ENCODE measurements at regions not wholly inside any gene's neighbourhood (a gene's known extent, or its start where the extent isn't known, plus 50 kb on each side); places are given as distances from the start of the nearest gene placed in this dataset.

GRCh38 chr2:11033114-11033513 is 121.4 kb downstream of the KCNF1 start:
- TF ChIP-seq JUND (IDR thresholded peaks at IDR 0.05), result no peak
- no peak for TF ChIP-seq EP300 (IDR thresholded peaks at IDR 0.05; ENCODE audit: borderline replicate concordance in 1 of 2, low read depth in 1 of 2, low read length in 1 of 2)
- TF ChIP-seq RXRA (IDR thresholded peaks at IDR 0.05; ENCODE audit: borderline replicate concordance, low read depth), result no peak
- no peak for TF ChIP-seq ZBTB33 (IDR thresholded peaks at IDR 0.05; ENCODE audit: borderline replicate concordance, low read depth)
- no peak for TF ChIP-seq CTCF (IDR thresholded peaks at IDR 0.05)
- no peak for TF ChIP-seq FOXM1 (IDR thresholded peaks at IDR 0.05; ENCODE audit: low read depth)
- no peak for TF ChIP-seq ELF1 (IDR thresholded peaks at IDR 0.05)
- no peak for TF ChIP-seq MXI1 (IDR thresholded peaks at IDR 0.05; ENCODE audit: low read depth, low read length)
- no peak for TF ChIP-seq TEAD4 (IDR thresholded peaks at IDR 0.05; ENCODE audit: borderline replicate concordance, insufficient read depth)
- no peak for TF ChIP-seq USF2 (IDR thresholded peaks at IDR 0.05; ENCODE audit: borderline replicate concordance, low read depth, low read length)
- no peak for TF ChIP-seq PBX3 (IDR thresholded peaks at IDR 0.05)
- no peak for TF ChIP-seq RAD21 (IDR thresholded peaks at IDR 0.05; ENCODE audit: low read length)
- no peak for TF ChIP-seq SMC3 (IDR thresholded peaks at IDR 0.05; ENCODE audit: low read depth, low read length)
- no peak for TF ChIP-seq TAF1 (IDR thresholded peaks at IDR 0.05; ENCODE audit: borderline replicate concordance, low read depth, low read length)
- 16% methylated on average over 1 of the region's 1 CpG for WGBS (ENCODE audit: low lambda C conversion rate)
- Histone ChIP-seq H4K20me1 (ENCODE audit: insufficient read depth) (no peaks in the 10 kb centered on the region), H3K4me1 (ENCODE audit: control insufficient read depth in 1 of 2, insufficient read depth in 2 of 2, low read depth in 1 of 2, low read length in 1 of 2) (no peaks in the 10 kb centered on the region), H3K9ac (no peak overlapping the region), H3K27me3 (ENCODE audit: insufficient read depth) (no peaks in the 10 kb centered on the region), H3K9me2 (no peaks in the 10 kb centered on the region), H3K9me3 (no peaks in the 10 kb centered on the region), H3K27ac (ENCODE audit: low read depth in 2 of 2, low read length in 1 of 2) (no peak overlapping the region), H3K4me3 (ENCODE audit: low read depth in 2 of 2, low read length in 1 of 2) (no peak overlapping the region), H2AFZ (ENCODE audit: low read depth) (no peak overlapping the region), H3K4me2 (no peak overlapping the region), H3K36me3 (replicated peaks in 1 of 2; ENCODE audit: control insufficient read depth in 1 of 2, insufficient read depth in 2 of 2, low read length in 1 of 2) (no peaks in the 10 kb centered on the region), H3K79me2 (ENCODE audit: insufficient read depth) (no peaks in the 10 kb centered on the region), H3F3A (replicated peaks; ENCODE audit: insufficient read depth) (no peaks in the 10 kb centered on the region)
- no peak for DNase-seq
- CTCF ChIA-PET, result interaction anchor here (0.6 to 1.9 kb wide), 2 partner anchors 201 to 329 kb away, joined by 3 to 4 read pairs; no protein-coding TSS in a partner anchor
- POLR2A ChIA-PET, result no interaction called here

Data from SK-N-SH (cell line).